T-helper 1 cell treated with Interleukin-12 subunit alpha and Interleukin-12 subunit beta and Interleukin-4 antibody, amounts not matched to agents 30 ng/mL and 1 ng/mL, for 36 hours (primary cell): ENCODE measurements at regions not wholly inside any gene's neighbourhood (a gene's known extent, or its start where the extent isn't known, plus 50 kb on each side); places are given as distances from the start of the nearest gene placed in this dataset.
"Not testable (repeated sequence)": the region's sequence is repeated elsewhere in the genome, so short reads cannot be mapped to it uniquely, and the experiment has no call there.

Source experiments
- intact Hi-C: fragments of 100-400 bp; cut with micrococcal nuclease; formaldehyde crosslinking; loops from one replicate; pipeline ENCODE4 v1.15.1; 2024

GRCh38 chr10:94124147-94124546, 130.4 kb downstream of the PLCE1 start:
- intact Hi-C loops: not testable (repeated sequence)

- intact Hi-C loops: not testable (repeated sequence)
Observed at GRCh38 chr10:94125268-94125667, 131.5 kb downstream of the PLCE1 start.

- intact Hi-C loops: no loop called here
Observed at GRCh38 chr10:94125856-94126255, 132.1 kb downstream of the PLCE1 start.

- intact Hi-C loops: no loop called here
Observed at GRCh38 chr10:94129393-94130130, 135.8 kb downstream of the PLCE1 start.

GRCh38 chr10:94131885-94132284, 138.2 kb downstream of the PLCE1 start:
- intact Hi-C loops: no loop called here

- intact Hi-C loops: no loop called here
Observed at GRCh38 chr10:94133239-94133638, 139.5 kb downstream of the PLCE1 start.

- intact Hi-C loops: no loop called here
Observed at GRCh38 chr10:94137747-94138146, 144.0 kb downstream of the PLCE1 start.

- intact Hi-C loops: no loop called here
Observed at GRCh38 chr10:94138391-94138790, 144.7 kb downstream of the PLCE1 start.

GRCh38 chr10:94143261-94143660, 149.5 kb downstream of the PLCE1 start:
- intact Hi-C loops: no loop called here

- intact Hi-C loops: no loop called here
Observed at GRCh38 chr10:94146313-94146712, 152.6 kb downstream of the PLCE1 start.

- intact Hi-C loops: no loop called here
Observed at GRCh38 chr10:94146746-94147145, 153.0 kb downstream of the PLCE1 start.

GRCh38 chr10:94149702-94150101, 156.0 kb downstream of the PLCE1 start:
- intact Hi-C loops: no loop called here

GRCh38 chr10:94150541-94151184, 156.9 kb downstream of the PLCE1 start:
- intact Hi-C loops: no loop called here

GRCh38 chr10:94155722-94156271, 162.1 kb downstream of the PLCE1 start:
- intact Hi-C loops: no loop called here

- intact Hi-C loops: no loop called here
Observed at GRCh38 chr10:94156453-94156852, 162.7 kb downstream of the PLCE1 start.

GRCh38 chr10:94165158-94165611, 171.5 kb downstream of the PLCE1 start:
- intact Hi-C loops: not testable (repeated sequence)

- intact Hi-C loops: no loop called here
Observed at GRCh38 chr10:94172332-94172731, 178.6 kb downstream of the PLCE1 start.

- intact Hi-C loops: no loop called here
Observed at GRCh38 chr10:94173594-94173993, 179.9 kb downstream of the PLCE1 start.

GRCh38 chr10:94174838-94175237, 181.1 kb downstream of the PLCE1 start:
- intact Hi-C loops: no loop called here

GRCh38 chr10:94178475-94179253, 184.1 kb downstream of the NOC3L start:
- intact Hi-C loops: no loop called here

- intact Hi-C loops: no loop called here
Observed at GRCh38 chr10:94180576-94180975, 182.2 kb downstream of the NOC3L start.
